H1 (cell line): ENCODE measurements at regions not wholly inside any gene's neighbourhood (a gene's known extent, or its start where the extent isn't known, plus 50 kb on each side); places are given as distances from the start of the nearest gene placed in this dataset.

Source experiments
- CTCF ChIA-PET: fragments of 300-600 bp; sonication (Branson Sonifier 250); formaldehyde crosslinking; loops from one replicate; lab custom pipeline; 2021; ENCODE audit not compliant: partially characterized antibody; lab: Charles Lee
- POLR2A ChIA-PET: fragments of 300-600 bp; sonication (Branson Sonifier 250); formaldehyde crosslinking; loops from one replicate; lab custom pipeline; 2021; ENCODE audit warnings: inconsistent platforms; ENCODE audit not compliant: partially characterized antibody; lab: Charles Lee
- DNase-seq, 2 experiments: peaks; one replicate each; pipeline versions ENCODE4 v3.0.0 to v3.0.0-alpha.2; 2010 to 2022; ENCODE audit warnings: low spot score in 2 of 2, low read depth in 1 of 2, mixed read lengths in 1 of 2
- FAIRE-seq: peaks from 2 replicates; lab custom pipeline; 2011; peaks lifted over from hg19 to GRCh38; lab: Jason Lieb, UNC
- H2AFZ ChIP-seq: 2 replicates; pipeline ENCODE4 v1.8.1; 2012; ENCODE audit warnings: low read length, inconsistent platforms
- H2AK5ac ChIP-seq: 2 replicates; pipeline ENCODE4 v1.6.1; 2013; ENCODE audit warnings: low read depth, low read length
- H2BK120ac ChIP-seq: replicated peaks from 2 replicates; pipeline ENCODE3; 2013; ENCODE audit warnings: low read depth, low read length, inconsistent platforms
- H2BK12ac ChIP-seq: 2 replicates; pipeline ENCODE4 v1.6.1; 2013; ENCODE audit warnings: low read depth, low read length
- H2BK15ac ChIP-seq: 2 replicates; pipeline ENCODE4 v1.6.1; 2013; ENCODE audit warnings: low read length
- H2BK20ac ChIP-seq: 2 replicates; pipeline ENCODE4 v1.6.1; 2013; ENCODE audit warnings: low read length
- H2BK5ac ChIP-seq: 2 replicates; pipeline ENCODE4 v1.6.1; 2013; ENCODE audit warnings: low read depth, low read length
- H3K14ac ChIP-seq: 2 replicates; pipeline ENCODE4 v1.6.1; 2013; ENCODE audit warnings: inconsistent platforms; ENCODE audit not compliant: insufficient read length
- H3K18ac ChIP-seq: 2 replicates; pipeline ENCODE4 v1.6.1; 2013; ENCODE audit warnings: low read length; ENCODE audit errors: extremely low read depth
- H3K23ac ChIP-seq: 2 replicates; pipeline ENCODE4 v1.6.1; 2013; ENCODE audit warnings: inconsistent platforms; ENCODE audit not compliant: insufficient read length
- H3K23me2 ChIP-seq: 2 replicates; pipeline ENCODE4 v1.6.1; 2013; ENCODE audit warnings: low read depth, low read length
- H3K27ac ChIP-seq: 2 replicates; pipeline ENCODE4 v1.6.1; 2011; ENCODE audit warnings: low read depth, low read length, inconsistent platforms
- H3K27me3 ChIP-seq, 4 experiments: replicated peaks in 1 of 4; 1 replicate in 1 of 4; 2 replicates in 3 of 4; pipeline versions ENCODE4 v1.6.1 to v1.8.1; 2011 to 2013; ENCODE audit warnings: low read length in 3 of 4, mild to moderate bottlenecking in 3 of 4, inconsistent platforms in 2 of 4, mixed read lengths in 2 of 4, moderate library complexity in 1 of 4; ENCODE audit not compliant: control insufficient read depth in 3 of 4, insufficient read depth in 3 of 4; ENCODE audit errors: extremely low read depth in 1 of 4
- H3K36me3 ChIP-seq, 4 experiments: 2 replicates each; pipeline versions ENCODE4 v1.6.1 to v1.8.1; 2011 to 2013; ENCODE audit warnings: mild to moderate bottlenecking in 4 of 4, low read length in 3 of 4, moderate library complexity in 2 of 4, control low read depth in 1 of 4, inconsistent platforms in 1 of 4; ENCODE audit not compliant: insufficient read depth in 4 of 4, control insufficient read depth in 2 of 4
- H3K4ac ChIP-seq: replicated peaks from 2 replicates; pipeline ENCODE3; 2013; ENCODE audit warnings: low read length, low read depth, mixed read lengths, inconsistent platforms; ENCODE audit not compliant: insufficient read length
- H3K4me1 ChIP-seq, 4 experiments: replicated peaks in 1 of 4; 1 replicate in 1 of 4; 2 replicates in 3 of 4; pipeline versions ENCODE4 v1.6.1 to v1.8.1; 2011 to 2013; ENCODE audit warnings: low read length in 3 of 4, inconsistent platforms in 2 of 4, mixed read lengths in 1 of 4; ENCODE audit not compliant: insufficient read depth in 4 of 4, control insufficient read depth in 3 of 4
- H3K4me2 ChIP-seq, 2 experiments: 2 replicates each; pipeline versions ENCODE4 v1.6.1 to v1.8.1; 2011 to 2013; ENCODE audit warnings: low read depth in 2 of 2, low read length in 2 of 2, control low read depth in 1 of 2, inconsistent platforms in 1 of 2, mild to moderate bottlenecking in 1 of 2; ENCODE audit not compliant: insufficient read depth in 1 of 2
- H3K4me3 ChIP-seq, 4 experiments: fragments of 200-600, 300-600 bp in 1 of 4; sonication (generic), shearing (Covaris generic), sonication (Bioruptor Twin) in 1 of 4; 2 replicates each; pipeline versions ENCODE4 v1.5.1 to v1.8.1; 2011 to 2016; ENCODE audit warnings: low read length in 4 of 4, low read depth in 3 of 4, control low read depth in 2 of 4, inconsistent platforms in 2 of 4, mild to moderate bottlenecking in 2 of 4, mixed read lengths in 1 of 4, moderate library complexity in 1 of 4; ENCODE audit not compliant: insufficient read depth in 2 of 4; ENCODE audit errors: extremely low read depth in 1 of 4
- H3K56ac ChIP-seq: replicated peaks from 2 replicates; pipeline ENCODE3; 2013; ENCODE audit warnings: low read depth, mild to moderate bottlenecking, mixed read lengths, low read length, inconsistent platforms; ENCODE audit not compliant: insufficient read length
- H3K79me1 ChIP-seq: 2 replicates; pipeline ENCODE4 v1.6.1; 2013; ENCODE audit warnings: low read depth, low read length, control low read depth
- H3K79me2 ChIP-seq, 2 experiments: 2 replicates each; pipeline versions ENCODE4 v1.6.1 to v1.8.1; 2012 to 2013; ENCODE audit warnings: low read length in 2 of 2, mild to moderate bottlenecking in 2 of 2, inconsistent platforms in 1 of 2; ENCODE audit not compliant: insufficient read depth in 2 of 2, control insufficient read depth in 1 of 2
- H3K9ac ChIP-seq, 4 experiments: replicated peaks in 1 of 4; 1 replicate in 1 of 4; 2 replicates in 3 of 4; pipeline versions ENCODE4 v1.6.1 to v1.8.1; 2011 to 2013; ENCODE audit warnings: low read depth in 3 of 4, low read length in 3 of 4, control low read depth in 2 of 4, mild to moderate bottlenecking in 2 of 4, moderate library complexity in 2 of 4, inconsistent platforms in 1 of 4; ENCODE audit errors: extremely low read depth in 1 of 4
- H3K9me3 ChIP-seq, 2 experiments: 2 replicates each; pipeline versions ENCODE4 v1.6.1 to v1.8.1; 2012 to 2013; ENCODE audit warnings: mild to moderate bottlenecking in 2 of 2, moderate library complexity in 2 of 2, control low read depth in 1 of 2, inconsistent platforms in 1 of 2, low read depth in 1 of 2, low read length in 1 of 2, mixed read lengths in 1 of 2; ENCODE audit not compliant: insufficient read depth in 2 of 2
- H4K20me1 ChIP-seq, 2 experiments: replicated peaks in 1 of 2; 2 replicates each; pipeline versions ENCODE3 to v1.8.1; 2011 to 2013; ENCODE audit warnings: inconsistent platforms in 2 of 2, low read length in 2 of 2, mild to moderate bottlenecking in 1 of 2; ENCODE audit not compliant: insufficient read depth in 2 of 2, control insufficient read depth in 1 of 2
- H4K5ac ChIP-seq: 2 replicates; pipeline ENCODE4 v1.6.1; 2013; ENCODE audit warnings: low read length, low read depth, mixed read lengths, inconsistent platforms; ENCODE audit not compliant: insufficient read length
- H4K8ac ChIP-seq: 2 replicates; pipeline ENCODE4 v1.8.0; 2013; ENCODE audit warnings: mild to moderate bottlenecking, moderate library complexity, low read length, inconsistent platforms; ENCODE audit not compliant: insufficient read depth; ENCODE audit errors: extremely low read depth
- H4K91ac ChIP-seq: replicated peaks from 2 replicates; pipeline ENCODE3; 2013; ENCODE audit warnings: low read length, mixed read lengths, inconsistent platforms; ENCODE audit not compliant: insufficient read length
- WGBS, 2 experiments: shearing (Covaris generic) in 1 of 2; methylation state at CpG; one replicate each; pipeline versions ENCODE4 v1.1.6 to v1.1.7; 2013 to 2015; ENCODE audit warnings: low lambda C conversion rate in 2 of 2, mixed read lengths in 2 of 2, inconsistent platforms in 1 of 2, low coverage in 1 of 2, missing lambda C conversion rate in 1 of 2; ENCODE audit not compliant: insufficient replicate concordance in 2 of 2, insufficient coverage in 1 of 2, insufficient read length in 1 of 2; ENCODE audit errors: extremely low coverage in 1 of 2, missing lambda C conversion rate in 1 of 2; 5-methylcytosine and 5-hydroxymethylcytosine counted together
- TF ChIP-seq, protein P1 (sequence below): fragments of 300-600 bp; sonication (generic); IDR thresholded peaks from 2 replicates; pipeline ENCODE4 v1.7.1; 2012; ENCODE audit warnings: low read length, moderate library complexity, mild to moderate bottlenecking, inconsistent platforms; ENCODE audit not compliant: insufficient replicate concordance

DNA sequence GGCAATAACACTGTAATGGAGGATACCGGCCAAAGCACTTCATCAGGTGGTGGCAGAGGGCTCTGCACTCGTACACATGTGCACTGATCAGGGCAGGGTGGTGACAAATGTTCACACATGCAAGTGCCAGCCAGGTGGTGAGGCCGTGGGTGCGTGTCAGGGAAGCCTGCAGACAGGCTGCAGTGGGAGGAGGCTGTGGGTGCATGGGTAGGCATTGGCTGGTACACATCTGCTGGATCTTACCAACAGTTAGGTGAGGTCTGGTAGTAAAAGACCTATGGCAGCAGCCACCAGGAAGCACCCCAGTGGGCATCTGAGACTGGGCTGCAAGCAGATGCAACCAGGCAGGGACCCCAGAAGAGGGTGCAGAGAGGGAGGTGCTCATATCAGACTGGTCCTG lies 65.3 kb downstream of the PDE6H start:
- H4K8ac ChIP-seq: no peak overlapping the region
- no peak overlapping the region for H4K91ac ChIP-seq
- no peak overlapping the region for H2BK15ac ChIP-seq
- no peak overlapping the region for H2BK12ac ChIP-seq
- H3K4me2 ChIP-seq: no peak overlapping the region
- H2AK5ac ChIP-seq: no peak overlapping the region
- DNase-seq (no peak), FAIRE-seq (no peak)
- H3K14ac ChIP-seq: no peak overlapping the region
- no peaks in the 10 kb centered on the region for H3K79me2 ChIP-seq
- H3K4me3 ChIP-seq: no peak overlapping the region
- no peaks in the 10 kb centered on the region for H3K27me3 ChIP-seq
- no peaks in the 10 kb centered on the region for H4K20me1 ChIP-seq
- CTCF ChIA-PET: no interaction called here
- no peak overlapping the region for H3K23ac ChIP-seq
- H3K4me1 ChIP-seq: peaks cover 2 to 7% (median 4%) of the 10 kb centered on the region in 4 experiments; a peak in 4 of 7 replicates
- WGBS, 2 experiments: 71% methylated on average over 4 of the region's 4 CpGs; no CpG with 5 or more reads in 1 of the 2 experiments
- no peaks in the 10 kb centered on the region for H3K79me1 ChIP-seq
- no peak overlapping the region for H3K9ac ChIP-seq
- POLR2A ChIA-PET: no interaction called here
- 0 out of 2 replicates have a peak overlapping the region, but pooled peaks have one; percentile 35 for H2BK5ac ChIP-seq
- no peak overlapping the region for H3K18ac ChIP-seq
- no peak overlapping the region for H2BK20ac ChIP-seq
- no peaks in the 10 kb centered on the region for H3K36me3 ChIP-seq
- no peak overlapping the region for H2BK120ac ChIP-seq
- H3K27ac ChIP-seq: no peak overlapping the region
- no peaks in the 10 kb centered on the region for H3K9me3 ChIP-seq
- no peaks in the 10 kb centered on the region for H3K23me2 ChIP-seq
- no peak overlapping the region for H3K56ac ChIP-seq
- H2AFZ ChIP-seq: no peak overlapping the region
- H3K4ac ChIP-seq: peak overlapping the region; percentile 67
- H4K5ac ChIP-seq: no peak overlapping the region
- TF ChIP-seq, protein P1, sequence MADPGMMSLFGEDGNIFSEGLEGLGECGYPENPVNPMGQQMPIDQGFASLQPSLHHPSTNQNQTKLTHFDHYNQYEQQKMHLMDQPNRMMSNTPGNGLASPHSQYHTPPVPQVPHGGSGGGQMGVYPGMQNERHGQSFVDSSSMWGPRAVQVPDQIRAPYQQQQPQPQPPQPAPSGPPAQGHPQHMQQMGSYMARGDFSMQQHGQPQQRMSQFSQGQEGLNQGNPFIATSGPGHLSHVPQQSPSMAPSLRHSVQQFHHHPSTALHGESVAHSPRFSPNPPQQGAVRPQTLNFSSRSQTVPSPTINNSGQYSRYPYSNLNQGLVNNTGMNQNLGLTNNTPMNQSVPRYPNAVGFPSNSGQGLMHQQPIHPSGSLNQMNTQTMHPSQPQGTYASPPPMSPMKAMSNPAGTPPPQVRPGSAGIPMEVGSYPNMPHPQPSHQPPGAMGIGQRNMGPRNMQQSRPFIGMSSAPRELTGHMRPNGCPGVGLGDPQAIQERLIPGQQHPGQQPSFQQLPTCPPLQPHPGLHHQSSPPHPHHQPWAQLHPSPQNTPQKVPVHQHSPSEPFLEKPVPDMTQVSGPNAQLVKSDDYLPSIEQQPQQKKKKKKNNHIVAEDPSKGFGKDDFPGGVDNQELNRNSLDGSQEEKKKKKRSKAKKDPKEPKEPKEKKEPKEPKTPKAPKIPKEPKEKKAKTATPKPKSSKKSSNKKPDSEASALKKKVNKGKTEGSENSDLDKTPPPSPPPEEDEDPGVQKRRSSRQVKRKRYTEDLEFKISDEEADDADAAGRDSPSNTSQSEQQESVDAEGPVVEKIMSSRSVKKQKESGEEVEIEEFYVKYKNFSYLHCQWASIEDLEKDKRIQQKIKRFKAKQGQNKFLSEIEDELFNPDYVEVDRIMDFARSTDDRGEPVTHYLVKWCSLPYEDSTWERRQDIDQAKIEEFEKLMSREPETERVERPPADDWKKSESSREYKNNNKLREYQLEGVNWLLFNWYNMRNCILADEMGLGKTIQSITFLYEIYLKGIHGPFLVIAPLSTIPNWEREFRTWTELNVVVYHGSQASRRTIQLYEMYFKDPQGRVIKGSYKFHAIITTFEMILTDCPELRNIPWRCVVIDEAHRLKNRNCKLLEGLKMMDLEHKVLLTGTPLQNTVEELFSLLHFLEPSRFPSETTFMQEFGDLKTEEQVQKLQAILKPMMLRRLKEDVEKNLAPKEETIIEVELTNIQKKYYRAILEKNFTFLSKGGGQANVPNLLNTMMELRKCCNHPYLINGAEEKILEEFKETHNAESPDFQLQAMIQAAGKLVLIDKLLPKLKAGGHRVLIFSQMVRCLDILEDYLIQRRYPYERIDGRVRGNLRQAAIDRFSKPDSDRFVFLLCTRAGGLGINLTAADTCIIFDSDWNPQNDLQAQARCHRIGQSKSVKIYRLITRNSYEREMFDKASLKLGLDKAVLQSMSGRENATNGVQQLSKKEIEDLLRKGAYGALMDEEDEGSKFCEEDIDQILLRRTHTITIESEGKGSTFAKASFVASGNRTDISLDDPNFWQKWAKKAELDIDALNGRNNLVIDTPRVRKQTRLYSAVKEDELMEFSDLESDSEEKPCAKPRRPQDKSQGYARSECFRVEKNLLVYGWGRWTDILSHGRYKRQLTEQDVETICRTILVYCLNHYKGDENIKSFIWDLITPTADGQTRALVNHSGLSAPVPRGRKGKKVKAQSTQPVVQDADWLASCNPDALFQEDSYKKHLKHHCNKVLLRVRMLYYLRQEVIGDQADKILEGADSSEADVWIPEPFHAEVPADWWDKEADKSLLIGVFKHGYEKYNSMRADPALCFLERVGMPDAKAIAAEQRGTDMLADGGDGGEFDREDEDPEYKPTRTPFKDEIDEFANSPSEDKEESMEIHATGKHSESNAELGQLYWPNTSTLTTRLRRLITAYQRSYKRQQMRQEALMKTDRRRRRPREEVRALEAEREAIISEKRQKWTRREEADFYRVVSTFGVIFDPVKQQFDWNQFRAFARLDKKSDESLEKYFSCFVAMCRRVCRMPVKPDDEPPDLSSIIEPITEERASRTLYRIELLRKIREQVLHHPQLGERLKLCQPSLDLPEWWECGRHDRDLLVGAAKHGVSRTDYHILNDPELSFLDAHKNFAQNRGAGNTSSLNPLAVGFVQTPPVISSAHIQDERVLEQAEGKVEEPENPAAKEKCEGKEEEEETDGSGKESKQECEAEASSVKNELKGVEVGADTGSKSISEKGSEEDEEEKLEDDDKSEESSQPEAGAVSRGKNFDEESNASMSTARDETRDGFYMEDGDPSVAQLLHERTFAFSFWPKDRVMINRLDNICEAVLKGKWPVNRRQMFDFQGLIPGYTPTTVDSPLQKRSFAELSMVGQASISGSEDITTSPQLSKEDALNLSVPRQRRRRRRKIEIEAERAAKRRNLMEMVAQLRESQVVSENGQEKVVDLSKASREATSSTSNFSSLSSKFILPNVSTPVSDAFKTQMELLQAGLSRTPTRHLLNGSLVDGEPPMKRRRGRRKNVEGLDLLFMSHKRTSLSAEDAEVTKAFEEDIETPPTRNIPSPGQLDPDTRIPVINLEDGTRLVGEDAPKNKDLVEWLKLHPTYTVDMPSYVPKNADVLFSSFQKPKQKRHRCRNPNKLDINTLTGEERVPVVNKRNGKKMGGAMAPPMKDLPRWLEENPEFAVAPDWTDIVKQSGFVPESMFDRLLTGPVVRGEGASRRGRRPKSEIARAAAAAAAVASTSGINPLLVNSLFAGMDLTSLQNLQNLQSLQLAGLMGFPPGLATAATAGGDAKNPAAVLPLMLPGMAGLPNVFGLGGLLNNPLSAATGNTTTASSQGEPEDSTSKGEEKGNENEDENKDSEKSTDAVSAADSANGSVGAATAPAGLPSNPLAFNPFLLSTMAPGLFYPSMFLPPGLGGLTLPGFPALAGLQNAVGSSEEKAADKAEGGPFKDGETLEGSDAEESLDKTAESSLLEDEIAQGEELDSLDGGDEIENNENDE: no peak
